Astrocyte (in vitro differentiated cells and primary cell): ENCODE measurements at regions not wholly inside any gene's neighbourhood (a gene's known extent, or its start where the extent isn't known, plus 50 kb on each side); places are given as distances from the start of the nearest gene placed in this dataset.

Experiments used
- DNase-seq: peaks from one replicate; pipeline ENCODE4 v3.0.0-alpha.2; 2010; ENCODE audit warnings: low read depth
- FAIRE-seq: peaks from 2 replicates; lab custom pipeline; 2011; peaks lifted over from hg19 to GRCh38; lab: Jason Lieb, UNC
- H2AFZ ChIP-seq: 2 replicates; pipeline ENCODE4 v1.6.0; 2012; ENCODE audit warnings: low read depth, low read length, inconsistent platforms
- H3K27ac ChIP-seq: 2 replicates; pipeline ENCODE4 v1.5.1; 2011; ENCODE audit warnings: low read depth, low read length, inconsistent platforms
- H3K27me3 ChIP-seq: 2 replicates; pipeline ENCODE4 v1.6.0; 2011; ENCODE audit warnings: low read length, inconsistent platforms; ENCODE audit not compliant: insufficient read depth
- H3K36me3 ChIP-seq: 2 replicates; pipeline ENCODE4 v1.5.1; 2011; ENCODE audit warnings: low read length, inconsistent platforms; ENCODE audit not compliant: insufficient read depth
- H3K4me1 ChIP-seq: 2 replicates; pipeline ENCODE4 v1.5.1; 2011; ENCODE audit warnings: low read length, inconsistent platforms; ENCODE audit not compliant: insufficient read depth
- H3K4me2 ChIP-seq: 2 replicates; pipeline ENCODE4 v1.6.0; 2012; ENCODE audit warnings: low read length, inconsistent platforms
- H3K4me3 ChIP-seq: 2 replicates; pipeline ENCODE4 v1.5.1; 2011; ENCODE audit warnings: low read depth, mild to moderate bottlenecking, low read length, inconsistent platforms; ENCODE audit not compliant: insufficient read depth
- H3K79me2 ChIP-seq: 2 replicates; pipeline ENCODE4 v1.6.0; 2012; ENCODE audit warnings: mild to moderate bottlenecking, low read length, inconsistent platforms; ENCODE audit not compliant: insufficient read depth
- H3K9ac ChIP-seq: 2 replicates; pipeline ENCODE4 v1.6.0; 2012; ENCODE audit warnings: mild to moderate bottlenecking, low read length, inconsistent platforms
- H3K9me3 ChIP-seq: 2 replicates; pipeline ENCODE4 v1.5.1; 2012; ENCODE audit warnings: low read depth, mild to moderate bottlenecking, low read length, inconsistent platforms; ENCODE audit not compliant: insufficient read depth
- H4K20me1 ChIP-seq: 2 replicates; pipeline ENCODE4 v1.6.0; 2012; ENCODE audit warnings: low read length, inconsistent platforms; ENCODE audit not compliant: insufficient read depth
- H3K27ac Mint-ChIP-seq: one replicate; pipeline ENCODE4 v1.8.0; 2021; ENCODE audit warnings: mild to moderate bottlenecking, mixed read lengths; ENCODE audit not compliant: unreplicated experiment
- H3K27me3 Mint-ChIP-seq: one replicate; pipeline ENCODE4 v1.8.0; 2021; ENCODE audit warnings: low read depth, mixed read lengths; ENCODE audit not compliant: unreplicated experiment
- H3K36me3 Mint-ChIP-seq: one replicate; pipeline ENCODE4 v1.8.0; 2021; ENCODE audit warnings: low read depth, mixed read lengths; ENCODE audit not compliant: unreplicated experiment
- H3K4me1 Mint-ChIP-seq: one replicate; pipeline ENCODE4 v1.8.0; 2021; ENCODE audit warnings: low read depth, mixed read lengths; ENCODE audit not compliant: unreplicated experiment
- H3K4me3 Mint-ChIP-seq: one replicate; pipeline ENCODE4 v1.8.0; 2021; ENCODE audit warnings: mild to moderate bottlenecking, moderate library complexity, mixed read lengths; ENCODE audit not compliant: unreplicated experiment
- H3K9me3 Mint-ChIP-seq: one replicate; pipeline ENCODE4 v1.8.0; 2021; ENCODE audit warnings: mild to moderate bottlenecking, mixed read lengths; ENCODE audit not compliant: unreplicated experiment
- CTCF ChIP-seq: IDR thresholded peaks from 2 replicates; pipeline ENCODE4 v1.5.1; 2011; ENCODE audit warnings: low read depth, mild to moderate bottlenecking, inconsistent platforms, low read length, moderate library complexity; ENCODE audit not compliant: insufficient read depth
- EZH2 ChIP-seq: IDR thresholded peaks from 2 replicates; pipeline ENCODE4 v1.6.1; 2012; ENCODE audit warnings: mild to moderate bottlenecking, low read length, inconsistent platforms; ENCODE audit not compliant: insufficient read depth

- H4K20me1 ChIP-seq: no peaks in the 10 kb centered on the region
- H3K4me1 Mint-ChIP-seq: no peaks in the 10 kb centered on the region
- no peaks in the 10 kb centered on the region for H3K36me3 Mint-ChIP-seq
- H3K27me3 Mint-ChIP-seq: no peaks in the 10 kb centered on the region
- H3K4me2 ChIP-seq: no peak overlapping the region
- FAIRE-seq: no peak
- H3K27ac ChIP-seq: no peak overlapping the region
- H3K4me1 ChIP-seq: no peaks in the 10 kb centered on the region
- no peak overlapping the region for H2AFZ ChIP-seq
- no peak overlapping the region for H3K9ac ChIP-seq
- no peak overlapping the region for H3K4me3 ChIP-seq
- no peaks in the 10 kb centered on the region for H3K9me3 Mint-ChIP-seq
- H3K4me3 Mint-ChIP-seq: no peak overlapping the region
- no peaks in the 10 kb centered on the region for H3K36me3 ChIP-seq
- no peak overlapping the region for H3K27ac Mint-ChIP-seq
- no peaks in the 10 kb centered on the region for H3K27me3 ChIP-seq
- DNase-seq: no peak
- TF ChIP-seq EZH2: no peak
- TF ChIP-seq CTCF: no peak
- no peaks in the 10 kb centered on the region for H3K79me2 ChIP-seq
- no peaks in the 10 kb centered on the region for H3K9me3 ChIP-seq
Observed at GRCh38 chr14:80084196-80084595, 127.1 kb downstream of the DIO2 start.

GRCh38 chr14:80080601-80081000 is 130.7 kb downstream of the DIO2 start:
- TF ChIP-seq CTCF (no peak), EZH2 (no peak)
- Histone ChIP-seq H3K79me2 (no peaks in the 10 kb centered on the region), H3K27me3 (no peaks in the 10 kb centered on the region), H3K4me3 (no peak overlapping the region), H2AFZ (no peak overlapping the region), H3K27ac (no peak overlapping the region), H3K9me3 (no peaks in the 10 kb centered on the region), H4K20me1 (no peaks in the 10 kb centered on the region), H3K36me3 (no peaks in the 10 kb centered on the region), H3K4me1 (no peaks in the 10 kb centered on the region), H3K9ac (no peak overlapping the region), H3K4me2 (no peak overlapping the region)
- Mint-ChIP-seq H3K4me3 (no peak overlapping the region), H3K27ac (no peak overlapping the region), H3K36me3 (no peaks in the 10 kb centered on the region), H3K27me3 (no peaks in the 10 kb centered on the region), H3K9me3 (no peaks in the 10 kb centered on the region), H3K4me1 (no peaks in the 10 kb centered on the region)
- no peak for FAIRE-seq
- DNase-seq: no peak

- H3K4me2 ChIP-seq: no peak overlapping the region
- H3K4me3 Mint-ChIP-seq: no peak overlapping the region
- no peaks in the 10 kb centered on the region for H4K20me1 ChIP-seq
- H3K27me3 ChIP-seq: no peaks in the 10 kb centered on the region
- H3K9me3 Mint-ChIP-seq: peaks cover 1% of the 10 kb centered on the region
- H3K36me3 Mint-ChIP-seq: no peaks in the 10 kb centered on the region
- H3K36me3 ChIP-seq: no peaks in the 10 kb centered on the region
- no peak for FAIRE-seq
- H3K79me2 ChIP-seq: no peaks in the 10 kb centered on the region
- H3K4me1 Mint-ChIP-seq: no peaks in the 10 kb centered on the region
- H3K9ac ChIP-seq: no peak overlapping the region
- no peak overlapping the region for H3K4me3 ChIP-seq
- no peak overlapping the region for H2AFZ ChIP-seq
- H3K27me3 Mint-ChIP-seq: no peaks in the 10 kb centered on the region
- TF ChIP-seq CTCF: no peak
- no peak for TF ChIP-seq EZH2
- no peak overlapping the region for H3K27ac ChIP-seq
- no peaks in the 10 kb centered on the region for H3K9me3 ChIP-seq
- H3K27ac Mint-ChIP-seq: no peak overlapping the region
- H3K4me1 ChIP-seq: no peaks in the 10 kb centered on the region
- DNase-seq: no peak
Observed at GRCh38 chr14:80078501-80078900, 132.8 kb downstream of the DIO2 start.
